Gastroesophageal sphincter (tissue), 4 donors: ENCODE measurements at regions not wholly inside any gene's neighbourhood (a gene's known extent, or its start where the extent isn't known, plus 50 kb on each side); places are given as distances from the start of the nearest gene placed in this dataset.

Experiments used
- ATAC-seq: fragments of 150-250 bp; one replicate; pipeline ENCODE4 v1.9.1; 2016; ENCODE audit warnings: mild to moderate bottlenecking, moderate library complexity
- H3K27ac ChIP-seq, 4 donors: fragments of 200-600 bp; sonication (generic) in 3 of 4; 1 replicate in 3 of 4; 2 replicates in 1 of 4; pipeline ENCODE4 v1.5.1; 2016 to 2019
- H3K27me3 ChIP-seq: fragments of 200-600 bp; sonication (generic); one replicate; pipeline ENCODE4 v1.5.1; 2019
- H3K36me3 ChIP-seq, 2 donors: fragments of 200-600 bp; sonication (generic); one replicate each; pipeline ENCODE4 v1.5.1; 2019; ENCODE audit warnings: control low read depth in 1 of 2
- H3K4me1 ChIP-seq, 3 donors: fragments of 200-600 bp; sonication (generic); 1 replicate in 2 of 3; 2 replicates in 1 of 3; pipeline ENCODE4 v1.5.1; 2016 to 2019; ENCODE audit warnings: control low read depth in 2 of 3
- H3K4me3 ChIP-seq, 2 donors: fragments of 200-600 bp; sonication (generic); one replicate each; pipeline ENCODE4 v1.5.1; 2019; ENCODE audit warnings: mild to moderate bottlenecking in 1 of 2, moderate library complexity in 1 of 2
- H3K9me3 ChIP-seq, 3 donors: fragments of 200-600 bp; sonication (generic); one replicate each; pipeline ENCODE4 v1.5.1; 2017 to 2019; ENCODE audit warnings: control low read depth in 2 of 3
- EP300 ChIP-seq: sonication (generic); formaldehyde crosslinking; IDR thresholded peaks from one replicate; pipeline ENCODE4 v1.6.1; 2017; ENCODE audit warnings: antibody characterized with exemption, mild to moderate bottlenecking
- POLR2A ChIP-seq, 2 donors: fragments of 450-650 bp; IDR thresholded peaks; one replicate each; pipeline ENCODE4 v1.6.1; 2017; ENCODE audit warnings: antibody characterized with exemption in 2 of 2, mild to moderate bottlenecking in 2 of 2, moderate library complexity in 1 of 2
- POLR2AphosphoS5 ChIP-seq: sonication (generic); formaldehyde crosslinking; IDR thresholded peaks from one replicate; pipeline ENCODE4 v1.6.1; 2017; ENCODE audit warnings: antibody characterized with exemption
- WGBS, 2 donors: methylation state at CpG; one replicate each; pipeline ENCODE4 v1.1.5; 2018; ENCODE audit warnings: low coverage in 1 of 2; 5-methylcytosine and 5-hydroxymethylcytosine counted together
- TF ChIP-seq, protein P1 (sequence below), 4 experiments: fragments of 200-600 bp in 2 of 4; fragments of 450-650 bp in 2 of 4; sonication (generic) in 1 of 4; IDR thresholded peaks; one replicate each; pipeline ENCODE4 v1.5.1; 2017 to 2019; ENCODE audit warnings: antibody characterized with exemption in 4 of 4, mild to moderate bottlenecking in 2 of 4, moderate library complexity in 2 of 4

- Histone ChIP-seq H3K36me3 (no peaks in the 10 kb centered on the region), H3K4me3 (no peak overlapping the region), H3K9me3 (peaks cover 0 to 3% (median 0%) of the 10 kb centered on the region in 3 donors), H3K27me3 (peaks cover 39% of the 10 kb centered on the region), H3K4me1 (no peaks in the 10 kb centered on the region), H3K27ac (no peak overlapping the region)
- no peak for TF ChIP-seq EP300
- TF ChIP-seq, protein P1, sequence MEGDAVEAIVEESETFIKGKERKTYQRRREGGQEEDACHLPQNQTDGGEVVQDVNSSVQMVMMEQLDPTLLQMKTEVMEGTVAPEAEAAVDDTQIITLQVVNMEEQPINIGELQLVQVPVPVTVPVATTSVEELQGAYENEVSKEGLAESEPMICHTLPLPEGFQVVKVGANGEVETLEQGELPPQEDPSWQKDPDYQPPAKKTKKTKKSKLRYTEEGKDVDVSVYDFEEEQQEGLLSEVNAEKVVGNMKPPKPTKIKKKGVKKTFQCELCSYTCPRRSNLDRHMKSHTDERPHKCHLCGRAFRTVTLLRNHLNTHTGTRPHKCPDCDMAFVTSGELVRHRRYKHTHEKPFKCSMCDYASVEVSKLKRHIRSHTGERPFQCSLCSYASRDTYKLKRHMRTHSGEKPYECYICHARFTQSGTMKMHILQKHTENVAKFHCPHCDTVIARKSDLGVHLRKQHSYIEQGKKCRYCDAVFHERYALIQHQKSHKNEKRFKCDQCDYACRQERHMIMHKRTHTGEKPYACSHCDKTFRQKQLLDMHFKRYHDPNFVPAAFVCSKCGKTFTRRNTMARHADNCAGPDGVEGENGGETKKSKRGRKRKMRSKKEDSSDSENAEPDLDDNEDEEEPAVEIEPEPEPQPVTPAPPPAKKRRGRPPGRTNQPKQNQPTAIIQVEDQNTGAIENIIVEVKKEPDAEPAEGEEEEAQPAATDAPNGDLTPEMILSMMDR (IDR thresholded peaks at IDR 0.05) = no peak
- TF ChIP-seq POLR2AphosphoS5 = no peak
- TF ChIP-seq POLR2A (IDR thresholded peaks at IDR 0.05) = no peak
- no peak for ATAC-seq
- 4 to 31% methylated on average over 2 of the region's 2 CpGs for WGBS, 2 donors
Observed at GRCh38 chr2:235211056-235211455, 259.2 kb downstream of the SH3BP4 start.

- no peaks in the 10 kb centered on the region for H3K36me3 ChIP-seq
- no peak for ATAC-seq
- H3K27me3 ChIP-seq = peaks cover 25% of the 10 kb centered on the region
- H3K9me3 ChIP-seq = peaks cover 0 to 3% (median 0%) of the 10 kb centered on the region in 3 donors
- H3K4me1 ChIP-seq = no peaks in the 10 kb centered on the region
- 63 to 67% methylated on average over 3 to 4 of the region's 5 CpGs for WGBS, 2 donors
- no peak overlapping the region for H3K27ac ChIP-seq
- TF ChIP-seq, protein P1 (IDR thresholded peaks at IDR 0.05) = no peak
- no peak overlapping the region for H3K4me3 ChIP-seq
Observed at GRCh38 chr2:235212501-235213158, 260.8 kb downstream of the SH3BP4 start.

DNA sequence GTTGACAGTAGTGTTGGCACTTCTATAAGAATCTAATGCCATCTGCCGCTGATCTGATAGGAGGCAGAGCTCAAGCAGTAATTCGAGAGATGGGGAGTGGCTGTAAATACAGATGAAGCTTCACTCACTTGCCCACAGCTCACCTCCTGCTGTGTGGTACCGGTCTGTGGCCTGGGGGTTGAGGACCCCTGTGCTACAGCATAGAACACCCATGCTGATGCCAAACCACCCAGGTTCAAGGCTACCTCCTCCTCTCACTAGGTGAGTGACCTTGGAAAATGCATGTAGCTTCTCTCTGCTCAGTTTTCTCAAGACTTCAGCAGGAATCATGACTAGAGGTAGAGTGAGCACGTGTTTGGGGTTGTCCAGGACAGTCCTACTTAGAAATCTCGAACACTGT lies 263.4 kb downstream of the SH3BP4 start:
- H3K4me1 ChIP-seq = no peaks in the 10 kb centered on the region
- H3K36me3 ChIP-seq = no peaks in the 10 kb centered on the region
- ATAC-seq = no peak
- H3K27ac ChIP-seq = no peak overlapping the region
- no peak for TF ChIP-seq POLR2A (IDR thresholded peaks at IDR 0.05)
- no peak for TF ChIP-seq POLR2AphosphoS5
- TF ChIP-seq, protein P1 (IDR thresholded peaks at IDR 0.05) = no peak
- TF ChIP-seq EP300 = no peak
- no peak overlapping the region for H3K4me3 ChIP-seq
- no peaks in the 10 kb centered on the region for H3K9me3 ChIP-seq
- H3K27me3 ChIP-seq = peaks cover 19% of the 10 kb centered on the region
- 50 to 90% methylated on average over 1 to 2 of the region's 5 CpGs for WGBS, 2 donors

DNA sequence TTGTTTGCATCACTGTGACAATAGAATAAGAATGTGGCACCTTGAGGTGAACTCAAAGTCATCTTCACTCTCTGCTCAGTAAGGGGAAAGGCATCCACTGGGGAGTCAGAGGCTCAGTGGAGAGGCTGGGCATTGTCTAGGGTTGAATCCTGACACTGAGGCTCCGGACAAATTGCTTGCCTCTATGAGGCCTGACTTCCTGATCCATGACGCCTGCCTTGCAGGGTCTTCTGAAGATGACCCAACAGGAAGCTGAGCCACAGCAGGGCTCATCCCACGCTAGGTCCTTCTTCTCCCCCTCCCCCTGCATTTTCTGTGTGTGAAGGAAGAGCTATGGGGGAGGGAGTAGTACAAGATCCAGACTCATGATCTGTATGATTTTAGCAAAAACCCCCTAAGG lies 265.1 kb downstream of the SH3BP4 start:
- H3K9me3 ChIP-seq = no peaks in the 10 kb centered on the region
- H3K4me3 ChIP-seq = no peak overlapping the region
- no peak for ATAC-seq
- TF ChIP-seq POLR2A (IDR thresholded peaks at IDR 0.05) (no peak), POLR2AphosphoS5 (no peak), EP300 (no peak)
- TF ChIP-seq, protein P1 (IDR thresholded peaks at IDR 0.05) = no peak
- H3K4me1 ChIP-seq = no peaks in the 10 kb centered on the region
- H3K36me3 ChIP-seq = no peaks in the 10 kb centered on the region
- peaks cover 19% of the 10 kb centered on the region for H3K27me3 ChIP-seq
- 80% methylated on average over 1 of the region's 3 CpGs; no CpG with 5 or more reads in 1 of the 2 donors for WGBS, 2 donors
- H3K27ac ChIP-seq = no peak overlapping the region

DNA sequence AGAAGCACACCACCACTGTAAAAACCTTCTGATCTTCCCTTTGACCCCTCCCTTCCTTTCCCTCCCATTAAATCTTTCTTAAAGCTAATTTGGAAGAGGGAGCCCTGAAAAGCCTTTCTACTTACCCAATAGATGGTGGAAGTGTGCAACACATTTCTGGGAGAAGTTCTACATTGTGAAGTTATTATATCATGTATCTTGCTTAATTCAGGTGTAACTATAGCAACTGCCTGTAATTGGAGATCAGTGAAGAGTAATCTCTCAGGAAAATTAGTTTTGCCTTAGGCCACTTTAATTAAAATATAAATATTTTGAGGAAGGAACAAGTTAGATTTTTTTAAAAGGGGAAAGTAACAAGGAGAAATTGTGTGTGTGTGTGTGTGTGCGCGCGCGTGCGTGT lies 266.0 kb downstream of the SH3BP4 start:
- Histone ChIP-seq H3K4me3 (no peak overlapping the region), H3K27me3 (peaks cover 19% of the 10 kb centered on the region), H3K27ac (no peak overlapping the region), H3K4me1 (no peaks in the 10 kb centered on the region), H3K9me3 (no peaks in the 10 kb centered on the region), H3K36me3 (no peaks in the 10 kb centered on the region)
- 97 to 100% methylated on average over 5 of the region's 5 CpGs for WGBS, 2 donors
- no peak for ATAC-seq
- TF ChIP-seq POLR2A (IDR thresholded peaks at IDR 0.05) (no peak), EP300 (no peak), POLR2AphosphoS5 (no peak)
- TF ChIP-seq, protein P1 (IDR thresholded peaks at IDR 0.05) = no peak
